GM18867 (cell line): ENCODE measurements at regions not wholly inside any gene's neighbourhood (a gene's known extent, or its start where the extent isn't known, plus 50 kb on each side); places are given as distances from the start of the nearest gene placed in this dataset.

Source experiments
- ATAC-seq: cut with Tn5 transposase; IDR thresholded peaks from one replicate; pipeline ENCODE4 v1.9.1; 2021; ENCODE audit warnings: mild to moderate bottlenecking, moderate library complexity; ENCODE audit not compliant: unreplicated experiment

- ATAC-seq: no peak
Measured at GRCh38 chr18:4653418-4653817, 198.3 kb upstream of the DLGAP1 start.

DNA sequence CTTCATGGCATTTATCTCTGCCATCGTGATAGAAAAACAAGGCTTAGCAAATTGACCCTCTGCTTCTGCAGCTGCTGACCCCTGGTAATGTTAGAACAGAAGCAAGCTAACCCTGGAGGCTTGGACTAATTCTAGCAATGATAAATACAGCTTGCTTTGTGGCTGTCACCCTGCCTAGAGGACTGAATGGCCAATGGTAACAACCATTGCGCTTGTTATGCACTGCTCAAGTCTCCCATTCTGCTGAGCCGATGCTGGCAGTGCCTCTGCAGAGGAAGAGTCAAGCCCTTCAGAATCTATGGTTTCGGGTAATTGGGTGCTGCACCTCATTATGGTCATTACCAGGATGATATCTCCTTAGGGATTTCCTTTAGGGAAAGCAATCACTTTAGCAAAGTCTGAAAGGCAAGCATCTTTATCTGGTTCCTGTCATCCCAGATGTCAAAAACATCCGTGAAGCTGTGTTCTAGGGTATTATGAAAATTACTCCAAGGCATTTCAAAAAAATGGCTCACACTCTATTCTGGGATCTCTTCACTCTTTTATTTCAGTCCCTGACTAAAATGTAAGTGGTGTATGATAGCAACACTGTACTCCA lies 186.8 kb upstream of the DLGAP1 start:
- no peak for ATAC-seq

- ATAC-seq: no peak
Measured at GRCh38 chr18:4640349-4641012, 185.4 kb upstream of the DLGAP1 start.

- ATAC-seq: peak; percentile 95
Measured at GRCh38 chr18:4639628-4640310, 184.7 kb upstream of the DLGAP1 start.

GRCh38 chr18:4638680-4639079 lies 183.6 kb upstream of the DLGAP1 start:
- ATAC-seq: no peak

- no peak for ATAC-seq
Measured at GRCh38 chr18:4637876-4638275, 182.8 kb upstream of the DLGAP1 start.

DNA sequence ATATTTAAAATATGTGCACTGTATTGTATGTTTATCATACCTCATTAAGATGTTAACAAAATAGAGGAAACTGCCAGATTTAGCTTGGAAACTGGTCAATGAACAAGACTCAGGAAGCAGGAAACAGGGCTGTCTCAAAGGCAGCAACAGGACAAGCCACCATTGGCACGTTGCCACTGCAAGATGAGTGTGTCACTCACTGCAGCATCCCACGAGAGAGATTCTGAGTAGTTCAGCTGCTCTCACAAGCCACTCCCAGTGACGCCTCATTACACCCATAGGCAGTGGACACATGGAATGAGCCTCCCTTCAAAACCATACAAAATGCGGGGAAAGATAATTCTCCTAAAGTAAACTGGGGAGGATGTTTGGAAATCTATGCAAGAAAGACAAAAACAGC lies 181.9 kb upstream of the DLGAP1 start:
- ATAC-seq: no peak

- ATAC-seq: no peak
Measured at GRCh38 chr18:4631239-4631638, 176.1 kb upstream of the DLGAP1 start.

DNA sequence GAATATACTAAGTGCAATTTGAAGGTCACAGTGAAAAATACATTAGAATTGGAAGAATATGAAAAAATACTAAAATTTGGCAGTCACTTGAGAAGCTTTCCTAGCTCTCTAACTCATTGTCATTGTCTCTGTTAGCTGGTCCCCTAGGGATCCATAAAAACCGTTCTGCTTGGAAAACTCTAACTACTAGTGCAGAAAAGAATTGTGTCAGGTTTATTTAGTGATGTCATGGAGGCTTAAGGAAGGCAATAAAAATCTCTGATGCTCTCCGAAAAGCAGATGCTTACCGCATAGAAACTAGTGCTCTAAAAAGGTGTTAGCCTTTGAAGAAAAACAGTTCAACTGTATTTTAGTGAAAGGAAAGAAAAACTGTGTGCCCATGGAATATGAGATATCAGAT lies 150.1 kb upstream of the DLGAP1 start:
- no peak for ATAC-seq

DNA sequence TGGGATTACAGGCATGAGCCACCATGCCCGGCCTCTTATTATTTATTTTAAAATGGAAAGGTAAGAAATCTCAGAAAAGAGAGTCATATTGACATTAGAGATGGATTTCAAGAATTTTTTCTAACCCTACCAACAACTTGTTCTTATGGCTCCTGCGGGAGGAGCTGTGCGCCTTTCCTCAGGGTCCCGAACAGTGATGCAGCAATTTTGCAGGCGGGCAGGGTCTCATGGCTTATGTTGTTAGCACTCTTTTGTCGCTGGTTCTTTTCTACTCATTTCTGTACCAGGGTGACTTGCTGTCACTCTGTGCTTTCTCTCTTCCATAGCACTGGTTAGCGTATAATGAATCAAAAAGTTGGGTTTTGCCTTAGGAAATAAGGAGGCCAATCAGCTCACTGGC lies 148.8 kb upstream of the DLGAP1 start:
- ATAC-seq: no peak

DNA sequence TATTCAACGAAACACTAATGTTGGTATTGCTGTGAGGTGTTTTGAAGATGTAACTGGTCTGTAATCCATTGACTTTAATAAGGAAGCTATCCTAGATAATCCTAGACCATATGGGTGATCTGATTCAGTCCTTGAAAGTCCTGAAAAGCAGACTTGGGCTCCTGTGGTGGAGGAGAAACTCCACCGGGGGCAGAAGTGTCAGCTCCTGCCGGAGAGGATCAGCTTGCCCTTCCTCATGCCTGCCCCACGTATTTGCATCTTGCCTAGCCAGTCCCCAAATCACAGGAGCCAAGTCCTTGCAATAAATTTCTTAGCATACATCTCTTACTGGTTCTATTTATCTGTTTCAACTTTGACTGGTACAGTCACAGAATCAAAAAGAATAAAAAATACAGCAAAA lies 144.2 kb upstream of the DLGAP1 start:
- peak; percentile 60 for ATAC-seq

DNA sequence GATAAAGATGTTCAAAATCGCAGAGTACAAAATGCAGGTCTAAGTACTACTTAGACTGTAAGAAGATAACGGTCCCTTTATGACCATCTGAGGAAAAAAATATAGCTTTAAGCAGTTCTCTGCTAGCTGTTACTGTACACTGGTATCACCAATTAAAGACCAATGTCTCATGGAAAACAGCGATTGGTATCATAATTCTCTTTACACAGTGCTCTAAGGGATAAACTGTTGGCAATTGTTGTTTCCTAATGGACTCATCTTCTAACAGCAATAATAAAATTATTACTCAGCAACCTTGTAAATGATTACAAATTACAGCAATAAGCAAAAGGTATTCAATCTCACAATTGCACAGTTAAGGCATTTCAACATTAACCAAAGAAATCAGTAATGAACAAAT lies 142.2 kb upstream of the DLGAP1 start:
- ATAC-seq: no peak

- ATAC-seq: no peak
Measured at GRCh38 chr18:4593895-4594294, 138.8 kb upstream of the DLGAP1 start.

- ATAC-seq: no peak
Measured at GRCh38 chr18:4593459-4593858, 138.4 kb upstream of the DLGAP1 start.

DNA sequence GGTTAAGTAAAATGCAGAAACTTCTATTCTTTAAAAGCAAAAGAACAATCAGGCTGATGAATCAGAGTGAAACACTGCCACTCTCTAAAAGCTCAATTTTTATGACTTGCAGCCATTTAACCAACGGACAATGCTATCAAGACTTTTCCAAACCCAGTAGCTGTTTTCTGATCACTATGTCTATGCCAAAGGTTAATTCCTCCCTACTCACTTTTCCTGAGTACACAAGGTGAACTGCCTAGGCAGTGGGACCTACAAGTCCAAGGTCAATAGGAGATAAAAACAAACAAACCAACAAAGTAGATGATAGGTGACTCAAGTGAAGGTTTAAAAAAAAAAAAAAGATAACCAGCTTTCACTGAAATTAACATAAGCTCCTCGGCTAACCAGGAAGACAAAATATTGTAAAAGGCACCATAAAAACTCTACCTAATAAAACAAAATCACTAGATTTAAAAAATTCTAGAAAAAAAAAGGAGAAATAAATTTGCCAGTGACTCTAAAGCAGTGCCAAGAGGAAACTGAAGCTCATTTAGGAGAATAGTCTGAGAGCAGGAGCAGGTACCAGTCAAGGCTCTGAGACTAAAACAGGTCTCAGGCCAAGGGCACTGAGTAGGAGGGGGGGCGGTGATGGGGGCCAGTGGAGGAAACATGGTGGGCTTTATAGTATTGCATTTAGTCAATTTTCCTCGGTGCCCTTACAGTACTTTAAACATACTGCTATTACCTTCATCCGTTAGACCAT lies 134.1 kb upstream of the DLGAP1 start:
- no peak for ATAC-seq

DNA sequence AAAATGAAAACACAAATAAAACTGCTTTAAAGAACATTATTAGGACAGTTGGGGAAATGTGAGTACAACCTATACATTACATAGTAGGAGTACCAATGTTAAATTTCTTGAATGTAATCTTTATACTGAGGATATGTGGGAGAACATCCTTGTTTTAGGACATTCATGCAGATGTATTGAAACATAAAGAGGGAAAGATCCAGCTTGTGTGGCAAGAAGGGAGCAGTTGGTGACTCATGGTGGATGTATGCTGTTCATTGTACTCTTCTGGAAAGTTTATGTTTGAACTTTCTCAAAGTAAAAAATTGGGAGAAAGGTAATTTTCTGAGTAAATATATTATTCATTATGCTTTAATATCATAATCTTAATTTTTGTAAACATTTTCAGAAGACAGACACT lies 132.1 kb upstream of the DLGAP1 start:
- no peak for ATAC-seq

DNA sequence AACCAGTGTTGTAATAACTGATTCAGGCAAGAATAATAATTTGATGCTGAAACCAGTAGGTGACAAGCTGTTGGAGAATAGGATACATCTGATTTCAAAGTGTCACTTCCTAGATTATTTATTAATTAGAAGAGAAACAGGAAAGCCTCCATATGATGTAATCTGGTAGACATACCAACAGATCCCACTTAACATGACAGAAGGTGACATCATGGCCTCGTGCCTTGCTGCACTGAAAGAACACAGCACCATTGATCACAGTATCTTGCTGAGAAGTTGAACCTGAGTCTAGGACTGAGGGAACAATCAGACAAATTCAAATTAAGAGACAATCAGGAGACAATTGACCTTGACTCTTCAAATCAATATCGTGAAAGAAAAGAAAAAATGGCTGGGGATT lies 131.6 kb upstream of the DLGAP1 start:
- no peak for ATAC-seq

DNA sequence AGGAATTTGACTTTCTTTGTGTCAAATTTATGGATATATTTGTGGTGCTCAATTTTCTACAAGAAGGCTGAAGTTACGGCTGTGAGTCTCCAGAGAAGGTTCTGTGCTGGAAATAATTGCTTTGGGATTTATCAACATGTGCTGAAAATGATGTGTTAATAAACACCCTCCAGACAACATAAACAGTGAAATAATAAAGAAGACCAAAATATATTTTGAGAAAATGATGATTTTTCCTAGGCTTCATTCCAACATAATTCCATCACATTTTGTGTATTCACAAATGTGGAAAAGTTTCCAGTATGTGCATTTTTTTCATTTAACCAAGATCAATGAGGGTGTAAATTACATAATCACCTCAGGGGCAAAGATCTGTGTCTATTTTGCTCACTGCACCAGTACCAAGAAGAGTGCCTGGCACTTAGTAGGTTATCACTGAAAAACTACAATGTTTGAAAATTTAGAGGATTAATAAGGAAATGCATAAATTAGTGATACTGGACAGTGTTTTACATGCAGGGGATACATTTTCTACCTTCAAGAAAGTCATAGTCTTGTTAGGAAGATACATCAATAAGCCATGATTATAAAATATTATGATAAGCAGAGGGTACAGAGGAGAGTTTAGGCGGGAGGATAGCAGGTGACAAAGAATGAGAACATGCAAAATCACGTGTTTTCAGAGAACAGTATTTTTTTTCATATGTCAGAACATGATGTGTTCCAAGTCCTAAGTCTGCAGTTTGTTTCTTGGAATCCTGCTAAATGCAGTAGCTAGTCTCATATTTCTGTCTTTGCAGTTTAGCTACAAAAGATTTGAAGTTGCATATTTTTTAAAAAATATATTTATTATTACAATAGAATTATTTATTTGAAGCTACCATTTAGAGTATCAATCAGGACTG lies 127.6 kb upstream of the DLGAP1 start:
- no peak for ATAC-seq

DNA sequence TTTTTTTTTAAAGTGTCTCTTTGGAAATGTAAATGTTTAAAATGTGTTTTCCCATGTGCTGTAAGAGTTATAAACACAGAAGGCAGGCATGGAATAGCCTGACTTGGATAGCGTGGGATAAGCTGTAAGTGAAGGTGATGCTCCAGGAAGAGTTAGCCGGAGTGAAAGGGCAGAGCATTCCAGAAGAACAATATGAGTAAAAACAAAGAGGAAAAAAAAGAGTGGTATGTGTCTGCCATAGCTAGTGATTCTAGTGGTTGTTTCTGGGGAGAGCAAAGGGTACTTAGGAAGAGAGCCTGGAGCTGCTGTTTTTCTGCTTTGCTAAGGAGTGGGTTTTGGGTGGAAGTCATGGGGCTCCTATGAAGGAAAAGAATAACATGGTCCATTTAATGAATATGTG lies 126.9 kb upstream of the DLGAP1 start:
- ATAC-seq: no peak

- no peak for ATAC-seq
Measured at GRCh38 chr18:4578449-4578848, 123.3 kb upstream of the DLGAP1 start.

DNA sequence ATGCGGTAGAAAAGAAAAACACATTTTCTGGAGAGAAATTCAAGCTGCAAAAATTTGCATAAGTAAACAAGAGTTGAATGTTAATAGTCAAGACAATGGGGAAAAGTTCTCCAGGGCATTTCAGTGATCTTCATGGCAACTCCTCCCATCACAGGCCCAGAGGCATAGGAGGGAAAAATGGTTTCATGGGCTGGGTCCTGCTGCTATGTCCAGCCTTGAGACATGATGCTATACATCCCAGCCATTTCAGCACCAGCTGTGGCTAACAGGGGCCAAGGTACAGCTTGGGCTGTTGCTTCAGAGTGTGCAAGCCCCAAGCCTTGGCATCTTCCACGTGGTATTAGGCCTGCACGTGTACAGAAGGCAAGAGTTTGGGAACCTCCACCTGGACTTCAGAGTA lies 118.6 kb upstream of the DLGAP1 start:
- ATAC-seq: no peak
